MM.1S (cell line): ENCODE measurements at regions not wholly inside any gene's neighbourhood (a gene's known extent, or its start where the extent isn't known, plus 50 kb on each side); places are given as distances from the start of the nearest gene placed in this dataset.

Experiments used
- CTCF ChIP-seq: fragments of 300-600 bp; sonication (generic); IDR thresholded peaks from 2 replicates; pipeline ENCODE4 v1.5.1; 2016; ENCODE audit warnings: antibody characterized with exemption, low read length, mixed read lengths
- EZH2 ChIP-seq: fragments of 300-600 bp; sonication (generic); optimal IDR thresholded peaks from 2 replicates; pipeline ENCODE3; 2017; ENCODE audit warnings: low read depth, mild to moderate bottlenecking, antibody characterized with exemption, low read length, mixed read lengths

- TF ChIP-seq CTCF (no peak), EZH2 (no peak)
These were observed 118.2 kb downstream of the VCX2 start for GRCh38 chrX:8052909-8053308.
